NOMO-1 treated with dmso at 0.1 percent for 144 hours (cell line): ENCODE measurements at regions not wholly inside any gene's neighbourhood (a gene's known extent, or its start where the extent isn't known, plus 50 kb on each side); places are given as distances from the start of the nearest gene placed in this dataset.

Experiments
- DNase-seq: peaks from one replicate; lab custom pipeline; 2025; ENCODE audit not compliant: unreplicated experiment; lab: John Stamatoyannopoulos, UW

DNA sequence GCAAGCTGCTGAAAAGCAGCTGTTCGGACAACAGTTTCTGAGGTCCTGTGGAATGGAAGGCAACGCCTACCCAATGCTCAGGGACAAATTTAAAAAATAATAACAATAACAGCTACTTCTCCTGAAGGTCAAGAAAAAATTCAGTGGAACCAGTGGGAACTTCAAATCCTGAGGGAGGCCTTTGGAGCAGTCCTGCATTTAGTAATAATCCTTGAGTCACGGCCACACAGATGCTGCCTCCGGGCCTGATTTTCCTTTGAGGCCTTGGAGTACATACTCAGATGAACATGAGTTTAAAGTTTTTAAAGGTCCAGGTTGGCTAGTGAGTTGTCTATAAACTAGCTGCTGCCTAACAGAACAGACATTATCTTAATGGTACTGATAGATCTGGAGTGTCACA lies 268.0 kb downstream of the MSRB3 start:
- no peak for DNase-seq

GRCh38 chr12:65556676-65557437 lies 267.4 kb upstream of the HMGA2 start:
- peak; percentile 38 for DNase-seq

DNA sequence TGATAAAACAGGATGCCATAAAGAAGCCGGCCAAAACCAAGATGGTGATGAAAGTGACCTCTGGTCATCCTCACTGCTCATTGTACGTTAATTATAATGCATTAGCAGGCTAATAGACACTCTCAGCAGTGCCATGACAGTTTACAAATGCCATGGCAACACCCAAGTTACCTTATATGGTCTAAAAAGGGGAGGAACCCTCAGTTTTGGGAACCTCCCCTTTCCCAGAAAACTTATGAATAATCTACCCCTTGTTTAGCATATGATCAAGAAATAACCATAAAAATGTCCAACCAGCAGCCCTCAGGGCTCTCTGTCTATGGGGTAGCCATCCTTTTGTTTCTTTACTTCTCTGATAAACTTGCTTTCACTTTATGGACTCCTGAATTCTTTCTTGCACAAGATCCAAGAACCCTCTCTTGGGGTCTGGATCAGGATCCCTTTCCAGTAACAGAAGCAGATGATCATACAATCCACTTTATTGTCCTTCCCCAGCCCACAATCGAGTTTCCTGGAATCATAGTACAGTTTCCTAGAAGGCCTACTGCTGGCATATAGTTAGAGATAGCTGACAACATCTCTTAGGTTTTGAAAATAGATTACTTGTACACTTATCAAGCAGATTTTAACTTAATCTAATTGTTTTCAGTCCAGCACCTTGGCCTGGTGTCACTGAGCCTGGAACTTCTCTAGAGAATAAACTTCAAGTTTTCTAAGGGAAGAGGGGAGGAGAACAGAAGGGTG lies 266.7 kb upstream of the HMGA2 start:
- no peak for DNase-seq

DNA sequence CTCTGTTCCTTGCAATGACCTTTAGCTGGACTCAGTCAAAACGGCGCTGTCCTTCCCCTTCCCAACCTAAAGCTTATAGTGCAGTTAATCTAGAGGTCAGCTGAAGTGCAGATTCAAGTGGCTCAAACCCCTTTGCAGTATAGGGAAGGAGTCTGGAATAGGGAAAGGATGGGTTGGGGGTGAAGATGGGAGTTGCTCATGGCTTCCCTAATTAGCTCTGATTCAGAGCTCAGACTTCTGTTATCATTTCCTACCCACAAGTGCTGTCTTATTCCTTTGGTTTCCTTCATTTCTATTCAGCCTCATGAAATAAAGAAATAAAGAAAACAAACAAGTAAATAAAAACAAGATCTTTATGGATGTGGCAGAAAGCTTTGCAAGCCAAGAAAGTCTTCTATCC lies 264.0 kb upstream of the HMGA2 start:
- no peak for DNase-seq

GRCh38 chr12:65561798-65562382 lies 262.4 kb upstream of the HMGA2 start:
- DNase-seq = no peak

DNA sequence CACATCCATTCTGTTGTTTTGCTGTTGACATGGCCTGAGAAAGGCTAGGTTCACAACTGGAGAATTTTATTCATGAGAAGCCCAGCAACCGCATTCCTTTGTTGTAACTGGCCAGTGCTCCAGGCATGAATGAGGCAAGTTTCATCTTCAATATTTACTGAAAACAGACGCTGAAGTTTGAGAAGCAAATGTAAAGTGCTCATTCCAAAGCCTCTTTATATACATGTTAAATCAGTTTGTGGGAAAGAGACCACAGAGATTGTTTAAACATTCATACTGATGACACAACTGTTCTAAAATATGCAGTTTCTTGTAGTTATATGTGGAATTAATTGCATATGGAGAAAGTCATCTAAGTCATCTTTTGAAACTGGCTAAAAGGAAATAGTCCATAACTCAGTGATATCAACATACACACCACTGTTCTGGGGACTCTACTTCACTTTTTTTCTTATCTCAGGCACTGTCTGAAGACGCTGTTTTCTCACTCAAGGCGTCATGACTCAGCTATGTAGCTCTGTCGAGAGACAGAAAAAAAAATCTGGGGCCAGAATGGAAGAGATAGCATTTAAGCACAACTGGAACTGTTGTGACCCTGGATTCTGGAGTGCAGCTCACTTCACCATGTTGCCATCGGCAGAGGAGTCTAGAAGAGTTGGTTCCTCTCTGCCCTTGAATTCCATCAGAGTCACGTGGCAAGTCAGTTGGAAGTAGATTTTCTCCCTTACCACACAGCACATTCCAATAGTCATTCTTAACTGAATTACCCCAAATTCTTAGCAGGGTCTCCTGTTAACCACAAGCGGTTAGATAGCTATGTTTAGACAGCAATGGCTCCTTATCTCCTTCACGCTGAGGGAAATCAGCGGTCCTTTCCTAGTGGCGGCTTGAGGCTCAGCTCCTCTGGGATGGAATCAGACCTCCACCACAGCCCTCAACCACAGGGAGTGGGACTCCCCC lies 258.4 kb upstream of the HMGA2 start:
- no peak for DNase-seq

GRCh38 chr12:65566751-65567150 lies 257.5 kb upstream of the HMGA2 start:
- DNase-seq = no peak

- DNase-seq = no peak
Measured at GRCh38 chr12:65567820-65568219, 256.5 kb upstream of the HMGA2 start.

GRCh38 chr12:65568517-65568916 lies 255.8 kb upstream of the HMGA2 start:
- DNase-seq = no peak

DNA sequence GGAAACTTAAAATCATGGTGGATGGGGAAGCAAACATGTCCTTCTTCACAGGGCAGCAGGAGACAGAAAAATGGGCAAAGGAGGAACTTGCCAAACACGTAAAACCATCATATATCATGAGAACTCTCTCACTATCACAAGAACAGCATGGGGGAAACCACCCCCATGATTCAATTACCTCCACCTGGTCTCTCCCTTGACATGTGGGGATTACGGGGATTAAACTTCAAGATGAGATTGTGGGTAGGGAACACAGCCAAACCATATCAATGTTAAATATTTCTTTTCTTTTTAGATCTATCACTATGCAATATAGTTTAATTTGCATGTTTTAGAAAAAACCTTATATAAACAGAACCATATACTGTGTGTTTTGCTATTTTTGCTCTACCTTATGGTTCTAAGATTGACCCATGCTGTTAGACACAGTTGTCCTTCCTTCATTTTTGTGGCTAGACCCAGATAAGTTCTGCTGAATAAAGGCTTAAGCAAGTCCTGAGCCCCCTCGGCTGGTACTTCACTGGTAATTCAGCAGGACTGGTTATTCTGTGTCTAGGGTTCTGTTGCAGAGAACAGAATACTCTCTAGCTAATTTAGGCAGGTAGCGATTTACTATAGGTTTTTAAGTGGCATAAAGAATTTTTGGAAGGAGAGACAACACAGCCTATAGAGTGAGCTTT lies 253.7 kb upstream of the HMGA2 start:
- no peak for DNase-seq

DNA sequence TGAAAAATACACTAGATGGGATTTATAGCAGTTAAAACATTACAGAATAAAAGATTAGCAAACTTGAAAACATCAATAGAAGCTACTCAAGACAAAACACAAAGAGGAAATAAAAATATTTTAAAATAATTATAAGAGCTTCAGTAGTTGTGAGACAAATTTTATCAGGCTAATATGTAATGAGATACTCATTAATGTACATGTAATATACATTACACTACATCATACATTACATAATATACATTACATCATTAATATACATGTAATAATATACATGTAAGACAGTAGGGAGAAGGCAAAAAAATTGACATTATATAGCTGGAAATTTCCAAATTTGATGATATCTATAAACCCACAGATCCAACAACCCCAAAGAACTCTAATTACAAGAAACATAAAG lies 249.4 kb upstream of the HMGA2 start:
- no peak for DNase-seq

- no peak for DNase-seq
Measured at GRCh38 chr12:65584016-65584415, 240.3 kb upstream of the HMGA2 start.

DNA sequence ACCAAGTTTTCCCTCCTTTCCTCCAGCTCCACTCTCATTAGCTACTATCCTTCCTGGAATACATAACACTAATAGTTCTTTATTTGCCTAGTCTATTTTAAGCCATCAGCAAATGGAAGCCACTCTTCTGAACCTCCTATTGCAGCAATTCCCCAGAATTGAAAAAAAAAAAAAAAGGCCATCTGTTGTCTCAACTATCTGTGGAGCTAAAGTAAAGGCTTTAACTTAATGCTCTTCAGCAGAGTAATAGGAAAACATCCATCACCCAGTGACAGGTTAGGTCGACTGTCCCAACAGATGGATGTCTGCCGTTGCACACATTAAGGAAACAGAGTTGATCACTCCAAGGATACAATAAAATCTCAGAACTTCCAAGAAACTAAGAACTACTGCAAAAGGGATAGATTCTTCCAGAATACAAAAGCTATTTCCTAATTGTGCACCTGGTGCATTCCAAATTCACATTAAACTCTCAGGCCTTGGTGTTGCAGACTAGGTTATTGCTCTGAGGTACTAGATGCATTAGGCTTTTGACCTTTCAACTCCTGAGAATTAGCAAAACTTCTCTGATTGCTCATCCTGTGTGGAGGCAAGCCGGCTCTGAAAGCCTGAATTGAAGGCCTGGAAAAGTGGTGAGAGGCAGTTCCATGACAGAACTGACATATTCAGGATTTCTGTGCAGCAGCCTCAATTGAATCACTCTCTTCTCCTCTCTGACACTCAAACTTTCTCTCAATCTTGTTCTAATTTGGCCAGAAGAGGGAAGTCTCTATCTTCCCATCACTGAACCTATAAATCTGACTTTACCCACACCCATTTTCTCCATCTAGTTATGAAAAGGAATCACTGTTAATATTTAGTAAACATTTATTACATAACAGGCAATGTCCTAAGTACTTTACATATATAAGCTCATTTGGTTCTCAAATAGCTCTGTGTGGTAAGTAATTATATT lies 238.4 kb upstream of the HMGA2 start:
- no peak for DNase-seq

- DNase-seq = no peak
Measured at GRCh38 chr12:65586796-65587195, 237.5 kb upstream of the HMGA2 start.

DNA sequence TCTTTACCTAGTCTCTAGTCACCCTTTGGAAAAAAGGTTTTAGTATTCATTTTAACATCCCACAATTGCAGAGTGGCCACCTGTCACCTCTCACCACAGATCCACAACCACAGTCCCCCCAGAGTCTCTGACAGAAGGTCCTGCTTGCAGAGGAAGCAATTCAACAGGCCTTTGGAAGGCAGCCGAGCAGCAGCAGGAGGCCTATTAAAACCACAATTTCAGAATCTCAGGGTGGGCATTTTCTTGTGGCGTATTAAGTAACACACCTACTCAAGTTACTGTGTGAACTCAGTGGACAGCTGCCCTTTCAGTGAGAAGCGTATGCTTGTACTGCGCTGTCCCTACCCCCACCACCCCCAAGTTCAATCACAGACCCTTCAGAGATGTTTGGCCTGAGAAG lies 234.0 kb upstream of the HMGA2 start:
- DNase-seq = no peak

DNA sequence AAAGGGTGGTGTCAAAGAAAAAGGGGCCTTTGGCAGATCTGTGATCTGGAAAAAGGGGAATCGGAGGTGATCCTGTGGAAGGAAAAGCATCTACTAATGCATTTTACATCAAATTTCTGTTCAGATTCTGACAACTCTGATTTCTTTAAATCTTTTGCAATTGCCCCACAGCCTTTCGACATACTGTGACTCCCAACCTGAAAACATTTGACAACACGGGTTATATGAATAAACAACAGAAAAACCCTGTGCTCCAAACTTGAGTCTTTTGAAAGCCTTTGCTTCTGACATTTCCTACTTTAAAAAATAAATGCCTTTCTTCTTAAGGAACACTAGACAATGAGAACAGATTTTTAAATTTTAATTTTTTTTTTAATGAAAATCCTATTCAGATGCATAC lies 231.9 kb upstream of the HMGA2 start:
- DNase-seq = no peak

DNA sequence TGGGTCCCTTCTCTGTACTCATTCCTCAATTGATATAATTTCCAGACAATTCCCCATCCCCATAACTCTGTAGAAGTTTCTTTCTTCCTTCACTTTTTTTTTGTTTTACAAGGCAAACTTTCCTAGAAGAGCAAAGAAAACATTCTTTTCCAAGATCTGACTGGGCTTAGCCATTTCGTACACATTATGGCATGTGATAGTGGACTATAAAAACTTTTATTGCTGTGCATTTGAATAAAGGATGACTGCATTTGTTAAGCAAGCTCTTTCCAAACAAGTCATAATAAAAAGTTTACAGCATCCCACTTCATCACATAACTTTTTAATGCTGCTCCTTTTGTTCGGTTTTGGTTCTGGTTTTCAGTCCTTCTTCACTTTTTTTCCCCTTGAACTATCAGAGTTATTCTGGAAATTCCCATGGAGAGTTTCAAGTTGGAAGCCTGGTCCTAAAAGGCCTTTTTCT lies 231.0 kb upstream of the HMGA2 start:
- no peak for DNase-seq

DNA sequence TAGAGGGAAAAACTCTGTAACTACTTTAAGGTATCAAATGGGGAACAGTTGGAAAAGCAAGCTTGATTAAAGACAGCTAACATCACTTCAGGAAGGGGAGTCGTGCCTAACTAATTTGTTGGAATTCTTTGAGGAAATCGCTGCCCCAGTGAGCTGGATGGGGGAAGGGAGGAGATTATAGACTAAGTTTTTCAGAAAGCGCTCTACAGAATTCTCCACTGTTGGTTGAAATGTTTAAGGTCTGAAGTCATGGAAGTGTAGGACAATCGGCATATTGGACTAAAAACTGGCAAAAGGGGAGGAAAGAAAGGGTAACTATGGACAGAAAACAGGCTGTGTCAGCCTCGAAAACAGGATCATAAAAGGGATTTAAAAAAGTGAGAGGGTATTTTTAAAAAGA lies 229.9 kb upstream of the HMGA2 start:
- DNase-seq = no peak

DNA sequence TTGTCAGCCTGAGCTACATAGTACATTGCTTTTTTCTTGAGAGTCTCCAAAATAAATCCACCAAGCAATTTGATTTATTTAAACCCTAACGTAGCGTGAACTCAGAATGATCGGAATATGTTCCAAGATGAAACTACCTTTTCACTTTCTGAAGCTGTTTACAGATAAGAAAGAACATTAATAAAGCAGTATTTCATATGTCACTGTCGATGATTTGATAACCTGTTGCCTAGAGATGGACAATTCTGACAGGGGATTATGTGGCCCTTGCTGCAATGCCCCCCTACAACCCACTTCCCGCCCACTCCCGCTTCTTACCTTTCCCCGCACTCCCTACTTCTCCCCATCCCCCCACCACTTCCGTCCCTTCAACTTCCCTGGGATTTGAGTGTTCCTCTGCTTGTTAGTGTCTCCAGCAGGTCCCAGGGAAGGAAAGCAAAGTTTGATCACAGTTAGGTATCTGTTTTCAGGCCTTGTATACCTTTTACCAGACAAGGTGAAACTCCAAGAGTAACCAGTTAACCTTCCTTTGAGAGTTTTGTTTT lies 229.2 kb upstream of the HMGA2 start:
- no peak for DNase-seq
